ENCODE measurements at regions not wholly inside any gene's neighbourhood (a gene's known extent, or its start where the extent isn't known, plus 50 kb on each side); places are given as distances from the start of the nearest gene placed in this dataset.

DNA sequence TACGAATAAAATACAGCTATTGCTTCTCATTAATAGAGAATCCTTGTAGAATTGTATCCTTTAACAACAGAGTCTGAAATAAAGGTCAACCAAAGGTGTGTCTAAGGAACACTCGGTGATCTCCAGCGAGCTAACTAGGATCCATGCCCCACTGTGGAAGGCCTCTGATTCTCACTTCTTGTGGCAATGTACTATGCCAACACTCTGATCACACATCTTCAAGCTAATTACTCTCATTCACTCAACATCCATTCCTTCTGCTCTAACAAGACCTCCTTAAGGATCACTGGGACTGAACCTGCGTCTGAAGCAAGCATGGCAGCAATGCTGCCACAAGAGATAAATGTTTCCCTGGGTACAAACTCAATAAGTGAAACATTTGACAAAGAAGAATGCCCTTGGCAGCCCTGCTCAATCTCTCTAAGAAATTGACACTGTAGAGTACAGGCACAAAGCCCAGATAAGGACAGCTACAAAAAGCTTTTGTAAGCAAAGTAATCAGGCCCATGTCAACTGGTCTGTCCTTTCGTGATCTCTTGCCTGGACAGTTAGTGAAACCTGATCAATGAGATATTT is 74.6 kb upstream of the PARD3B start:
- Histone ChIP-seq H3K36me3 (ENCODE audit: control insufficient read depth in 2 of 2, extremely low read depth in 1 of 2, insufficient read depth in 2 of 2, low read length in 2 of 2) (no peaks in the 10 kb centered on the region), H3K27ac (ENCODE audit: control insufficient read depth, insufficient read depth, low read length) (peak overlapping the region; percentile 24), H3K9ac (ENCODE audit: control insufficient read depth, extremely low read depth, insufficient read depth, low read length) (no peak overlapping the region), H2AFZ (ENCODE audit: control insufficient read depth, low read length) (no peak overlapping the region), H3K27me3 (ENCODE audit: control insufficient read depth, extremely low read depth, insufficient read depth, low read length) (no peaks in the 10 kb centered on the region), H3K79me2 (ENCODE audit: control insufficient read depth, insufficient read depth, low read length) (no peaks in the 10 kb centered on the region), H4K20me1 (ENCODE audit: control insufficient read depth, extremely low read depth, insufficient read depth, low read length) (no peaks in the 10 kb centered on the region), H3K4me1 (ENCODE audit: control insufficient read depth, extremely low read depth, insufficient read depth, low read length) (peaks cover 18% of the 10 kb centered on the region), H3K4me2 (ENCODE audit: control insufficient read depth, extremely low read depth, insufficient read depth, low read depth, low read length) (no peak overlapping the region), H3K9me1 (ENCODE audit: control insufficient read depth, extremely low read depth, insufficient read depth, low read length) (no peaks in the 10 kb centered on the region), H3K4me3 (ENCODE audit: control insufficient read depth in 2 of 3, extremely low read depth in 1 of 3, insufficient read depth in 2 of 3, low read depth in 1 of 3, low read length in 3 of 3) (no peak overlapping the region), H3K9me3 (ENCODE audit: control insufficient read depth, low read depth, low read length) (no peaks in the 10 kb centered on the region)
- dilution Hi-C loops (cut with MboI; ENCODE audit: extremely low pct_ligation_motif_present, low sequenced_read_pairs): no loop called here
- TF ChIP-seq EZH2 (IDR thresholded peaks at IDR 0.05; ENCODE audit: low read length): no peak
- FAIRE-seq (no peak), DNase-seq (ENCODE audit: low read depth, low spot score) (no peak)

DNA sequence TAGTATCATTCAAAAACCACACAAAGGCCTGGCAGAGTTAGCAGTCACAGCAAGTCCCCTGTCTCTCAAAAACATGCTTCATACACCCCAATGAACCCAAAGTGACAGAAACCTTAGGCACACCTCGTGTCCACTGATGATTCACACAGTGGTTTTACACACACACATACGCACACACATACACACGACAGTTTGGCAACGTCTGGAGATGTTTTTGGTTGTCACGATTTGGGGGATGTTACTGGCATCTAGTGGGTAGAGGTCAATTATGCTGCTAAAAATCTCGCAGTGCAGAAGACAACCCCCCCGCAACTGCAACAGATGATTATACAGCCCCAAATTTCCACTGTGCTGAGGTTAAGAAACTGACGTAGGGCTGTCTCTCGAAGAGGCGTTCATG is 72.9 kb upstream of the PARD3B start:
- no peaks in the 10 kb centered on the region for H3K79me2 ChIP-seq (ENCODE audit: control insufficient read depth, insufficient read depth, low read length)
- FAIRE-seq (no peak), DNase-seq (ENCODE audit: low read depth, low spot score) (no peak)
- H3K4me1 ChIP-seq (ENCODE audit: control insufficient read depth, extremely low read depth, insufficient read depth, low read length): peaks cover 20% of the 10 kb centered on the region
- no peak overlapping the region for H3K4me3 ChIP-seq (ENCODE audit: control insufficient read depth in 2 of 3, extremely low read depth in 1 of 3, insufficient read depth in 2 of 3, low read depth in 1 of 3, low read length in 3 of 3)
- no peak overlapping the region for H3K9ac ChIP-seq (ENCODE audit: control insufficient read depth, extremely low read depth, insufficient read depth, low read length)
- H2AFZ ChIP-seq (ENCODE audit: control insufficient read depth, low read length): no peak overlapping the region
- TF ChIP-seq EZH2 (IDR thresholded peaks at IDR 0.05; ENCODE audit: low read length): no peak
- TF ChIP-seq, protein P1, sequence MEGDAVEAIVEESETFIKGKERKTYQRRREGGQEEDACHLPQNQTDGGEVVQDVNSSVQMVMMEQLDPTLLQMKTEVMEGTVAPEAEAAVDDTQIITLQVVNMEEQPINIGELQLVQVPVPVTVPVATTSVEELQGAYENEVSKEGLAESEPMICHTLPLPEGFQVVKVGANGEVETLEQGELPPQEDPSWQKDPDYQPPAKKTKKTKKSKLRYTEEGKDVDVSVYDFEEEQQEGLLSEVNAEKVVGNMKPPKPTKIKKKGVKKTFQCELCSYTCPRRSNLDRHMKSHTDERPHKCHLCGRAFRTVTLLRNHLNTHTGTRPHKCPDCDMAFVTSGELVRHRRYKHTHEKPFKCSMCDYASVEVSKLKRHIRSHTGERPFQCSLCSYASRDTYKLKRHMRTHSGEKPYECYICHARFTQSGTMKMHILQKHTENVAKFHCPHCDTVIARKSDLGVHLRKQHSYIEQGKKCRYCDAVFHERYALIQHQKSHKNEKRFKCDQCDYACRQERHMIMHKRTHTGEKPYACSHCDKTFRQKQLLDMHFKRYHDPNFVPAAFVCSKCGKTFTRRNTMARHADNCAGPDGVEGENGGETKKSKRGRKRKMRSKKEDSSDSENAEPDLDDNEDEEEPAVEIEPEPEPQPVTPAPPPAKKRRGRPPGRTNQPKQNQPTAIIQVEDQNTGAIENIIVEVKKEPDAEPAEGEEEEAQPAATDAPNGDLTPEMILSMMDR (optimal IDR thresholded peaks at IDR 0.05 in 1 of 3, IDR thresholded peaks at IDR 0.05 in 1 of 3, conservative IDR thresholded peaks at IDR 0.05 in 1 of 3; ENCODE audit: extremely low read depth in 1 of 3, insufficient read depth in 2 of 3, low read length in 3 of 3): no peak
- H3K4me2 ChIP-seq (ENCODE audit: control insufficient read depth, extremely low read depth, insufficient read depth, low read depth, low read length): no peak overlapping the region
- dilution Hi-C loops (cut with MboI; ENCODE audit: extremely low pct_ligation_motif_present, low sequenced_read_pairs): no loop called here
- no peaks in the 10 kb centered on the region for H3K36me3 ChIP-seq (ENCODE audit: control insufficient read depth in 2 of 2, extremely low read depth in 1 of 2, insufficient read depth in 2 of 2, low read length in 2 of 2)
- no peaks in the 10 kb centered on the region for H3K27me3 ChIP-seq (ENCODE audit: control insufficient read depth, extremely low read depth, insufficient read depth, low read length)
- H3K9me1 ChIP-seq (ENCODE audit: control insufficient read depth, extremely low read depth, insufficient read depth, low read length): no peaks in the 10 kb centered on the region
- H4K20me1 ChIP-seq (ENCODE audit: control insufficient read depth, extremely low read depth, insufficient read depth, low read length): no peaks in the 10 kb centered on the region
- no peak overlapping the region for H3K27ac ChIP-seq (ENCODE audit: control insufficient read depth, insufficient read depth, low read length)
- H3K9me3 ChIP-seq (ENCODE audit: control insufficient read depth, low read depth, low read length): no peaks in the 10 kb centered on the region

DNA sequence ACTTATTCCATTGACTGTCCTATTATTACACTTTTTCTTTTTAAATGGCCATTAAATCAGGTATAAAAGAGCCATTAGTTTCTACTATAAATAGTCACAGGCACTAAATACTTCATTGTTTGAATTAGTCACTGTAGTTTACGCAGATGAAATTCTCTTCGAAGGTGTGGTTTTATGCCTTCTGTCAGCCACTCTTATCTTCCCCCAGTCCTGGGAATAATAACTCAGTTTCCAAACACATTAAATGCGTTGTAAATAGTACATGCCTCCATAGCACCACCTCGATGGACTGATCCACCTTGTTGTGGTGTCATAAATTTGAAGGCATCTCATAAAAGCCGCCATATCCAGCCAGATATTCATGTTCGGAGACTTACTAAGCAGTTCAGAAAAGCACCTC is 72.1 kb upstream of the PARD3B start:
- H3K9ac ChIP-seq (ENCODE audit: control insufficient read depth, extremely low read depth, insufficient read depth, low read length): no peak overlapping the region
- DNase-seq (ENCODE audit: low read depth, low spot score): no peak
- H3K9me3 ChIP-seq (ENCODE audit: control insufficient read depth, low read depth, low read length): no peaks in the 10 kb centered on the region
- dilution Hi-C loops (cut with MboI; ENCODE audit: extremely low pct_ligation_motif_present, low sequenced_read_pairs): no loop called here
- H2AFZ ChIP-seq (ENCODE audit: control insufficient read depth, low read length): no peak overlapping the region
- no peak for FAIRE-seq
- H3K79me2 ChIP-seq (ENCODE audit: control insufficient read depth, insufficient read depth, low read length): no peaks in the 10 kb centered on the region
- no peaks in the 10 kb centered on the region for H3K36me3 ChIP-seq (ENCODE audit: control insufficient read depth in 2 of 2, extremely low read depth in 1 of 2, insufficient read depth in 2 of 2, low read length in 2 of 2)
- H3K4me1 ChIP-seq (ENCODE audit: control insufficient read depth, extremely low read depth, insufficient read depth, low read length): peaks cover 29% of the 10 kb centered on the region
- TF ChIP-seq, protein P1 (optimal IDR thresholded peaks at IDR 0.05 in 1 of 3, IDR thresholded peaks at IDR 0.05 in 1 of 3, conservative IDR thresholded peaks at IDR 0.05 in 1 of 3; ENCODE audit: extremely low read depth in 1 of 3, insufficient read depth in 2 of 3, low read length in 3 of 3): no peak
- TF ChIP-seq EZH2 (IDR thresholded peaks at IDR 0.05; ENCODE audit: low read length): no peak
- no peaks in the 10 kb centered on the region for H3K27me3 ChIP-seq (ENCODE audit: control insufficient read depth, extremely low read depth, insufficient read depth, low read length)
- no peak overlapping the region for H3K4me3 ChIP-seq (ENCODE audit: control insufficient read depth in 2 of 3, extremely low read depth in 1 of 3, insufficient read depth in 2 of 3, low read depth in 1 of 3, low read length in 3 of 3)
- no peak overlapping the region for H3K4me2 ChIP-seq (ENCODE audit: control insufficient read depth, extremely low read depth, insufficient read depth, low read depth, low read length)
- no peaks in the 10 kb centered on the region for H3K9me1 ChIP-seq (ENCODE audit: control insufficient read depth, extremely low read depth, insufficient read depth, low read length)
- H3K27ac ChIP-seq (ENCODE audit: control insufficient read depth, insufficient read depth, low read length): no peak overlapping the region
- H4K20me1 ChIP-seq (ENCODE audit: control insufficient read depth, extremely low read depth, insufficient read depth, low read length): no peaks in the 10 kb centered on the region

Measured in keratinocyte (primary cell).